ENCODE measurements at regions not wholly inside any gene's neighbourhood (a gene's known extent, or its start where the extent isn't known, plus 50 kb on each side); places are given as distances from the start of the nearest gene placed in this dataset.

DNA sequence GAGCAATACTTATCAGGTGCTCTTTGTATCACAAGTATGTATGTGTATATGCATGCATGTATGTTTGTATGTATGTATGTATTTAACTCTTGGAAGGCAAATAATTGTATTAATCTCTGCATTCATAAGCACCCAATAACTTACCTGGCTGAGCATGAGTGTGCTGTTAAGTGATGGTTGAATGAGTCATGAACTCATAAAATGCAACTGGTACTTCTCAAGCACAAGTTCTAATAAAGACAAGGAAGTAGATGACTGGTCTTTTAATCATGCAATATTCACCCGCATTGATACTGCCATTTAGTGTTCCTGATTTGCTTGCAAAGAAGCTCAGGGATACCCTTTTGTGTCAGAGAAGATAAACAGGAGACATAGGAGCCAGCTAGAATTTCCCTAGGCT lies 204.9 kb upstream of the TRPM3 start:
- TF ChIP-seq, protein P1, sequence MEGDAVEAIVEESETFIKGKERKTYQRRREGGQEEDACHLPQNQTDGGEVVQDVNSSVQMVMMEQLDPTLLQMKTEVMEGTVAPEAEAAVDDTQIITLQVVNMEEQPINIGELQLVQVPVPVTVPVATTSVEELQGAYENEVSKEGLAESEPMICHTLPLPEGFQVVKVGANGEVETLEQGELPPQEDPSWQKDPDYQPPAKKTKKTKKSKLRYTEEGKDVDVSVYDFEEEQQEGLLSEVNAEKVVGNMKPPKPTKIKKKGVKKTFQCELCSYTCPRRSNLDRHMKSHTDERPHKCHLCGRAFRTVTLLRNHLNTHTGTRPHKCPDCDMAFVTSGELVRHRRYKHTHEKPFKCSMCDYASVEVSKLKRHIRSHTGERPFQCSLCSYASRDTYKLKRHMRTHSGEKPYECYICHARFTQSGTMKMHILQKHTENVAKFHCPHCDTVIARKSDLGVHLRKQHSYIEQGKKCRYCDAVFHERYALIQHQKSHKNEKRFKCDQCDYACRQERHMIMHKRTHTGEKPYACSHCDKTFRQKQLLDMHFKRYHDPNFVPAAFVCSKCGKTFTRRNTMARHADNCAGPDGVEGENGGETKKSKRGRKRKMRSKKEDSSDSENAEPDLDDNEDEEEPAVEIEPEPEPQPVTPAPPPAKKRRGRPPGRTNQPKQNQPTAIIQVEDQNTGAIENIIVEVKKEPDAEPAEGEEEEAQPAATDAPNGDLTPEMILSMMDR (IDR thresholded peaks at IDR 0.05; ENCODE audit: low read depth, low read length) = no peak
- TF ChIP-seq, protein P2, sequence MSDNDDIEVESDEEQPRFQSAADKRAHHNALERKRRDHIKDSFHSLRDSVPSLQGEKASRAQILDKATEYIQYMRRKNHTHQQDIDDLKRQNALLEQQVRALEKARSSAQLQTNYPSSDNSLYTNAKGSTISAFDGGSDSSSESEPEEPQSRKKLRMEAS (IDR thresholded peaks at IDR 0.05; ENCODE audit: low read depth, low read length) = no peak
- TF ChIP-seq POLR2A (IDR thresholded peaks at IDR 0.05; ENCODE audit: extremely low read depth, insufficient read length) (no peak), MYC (IDR thresholded peaks at IDR 0.05; ENCODE audit: low read depth, low read length) (no peak)

Data from NB4 (cell line).